GM19397 (cell line): ENCODE measurements at regions not wholly inside any gene's neighbourhood (a gene's known extent, or its start where the extent isn't known, plus 50 kb on each side); places are given as distances from the start of the nearest gene placed in this dataset.

Experiments
- ATAC-seq: cut with Tn5 transposase; IDR thresholded peaks from one replicate; pipeline ENCODE4 v1.9.1; 2021; ENCODE audit warnings: mild to moderate bottlenecking, moderate library complexity; ENCODE audit not compliant: unreplicated experiment

DNA sequence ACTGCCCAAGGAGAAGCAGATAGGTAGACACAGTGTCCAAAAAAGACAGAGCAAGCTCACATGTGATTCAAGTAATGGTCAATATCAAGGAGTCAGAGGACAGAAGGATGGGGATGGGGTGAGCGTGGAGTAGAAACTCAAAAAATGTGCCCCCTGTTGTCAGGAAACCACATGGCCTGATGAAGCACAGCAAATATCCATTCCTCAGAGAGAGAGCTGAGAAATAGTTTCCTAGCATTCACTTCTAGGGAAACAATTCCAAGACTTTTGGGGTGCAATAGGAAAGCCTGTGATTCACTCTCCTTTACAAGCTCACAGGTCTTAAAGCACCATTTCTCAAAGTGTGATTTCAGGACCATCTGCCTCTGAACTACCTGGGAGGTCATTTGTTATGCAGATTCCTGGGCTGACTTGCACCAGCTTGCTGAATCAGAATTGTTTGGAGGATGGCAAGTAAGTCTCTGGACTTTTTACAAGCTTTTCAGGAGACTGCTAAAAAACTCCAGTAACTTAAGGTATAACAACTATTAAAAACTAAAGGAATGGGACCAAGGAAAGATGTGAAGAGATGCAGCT lies 432.8 kb downstream of the HDGFL1 start:
- ATAC-seq = no peak

DNA sequence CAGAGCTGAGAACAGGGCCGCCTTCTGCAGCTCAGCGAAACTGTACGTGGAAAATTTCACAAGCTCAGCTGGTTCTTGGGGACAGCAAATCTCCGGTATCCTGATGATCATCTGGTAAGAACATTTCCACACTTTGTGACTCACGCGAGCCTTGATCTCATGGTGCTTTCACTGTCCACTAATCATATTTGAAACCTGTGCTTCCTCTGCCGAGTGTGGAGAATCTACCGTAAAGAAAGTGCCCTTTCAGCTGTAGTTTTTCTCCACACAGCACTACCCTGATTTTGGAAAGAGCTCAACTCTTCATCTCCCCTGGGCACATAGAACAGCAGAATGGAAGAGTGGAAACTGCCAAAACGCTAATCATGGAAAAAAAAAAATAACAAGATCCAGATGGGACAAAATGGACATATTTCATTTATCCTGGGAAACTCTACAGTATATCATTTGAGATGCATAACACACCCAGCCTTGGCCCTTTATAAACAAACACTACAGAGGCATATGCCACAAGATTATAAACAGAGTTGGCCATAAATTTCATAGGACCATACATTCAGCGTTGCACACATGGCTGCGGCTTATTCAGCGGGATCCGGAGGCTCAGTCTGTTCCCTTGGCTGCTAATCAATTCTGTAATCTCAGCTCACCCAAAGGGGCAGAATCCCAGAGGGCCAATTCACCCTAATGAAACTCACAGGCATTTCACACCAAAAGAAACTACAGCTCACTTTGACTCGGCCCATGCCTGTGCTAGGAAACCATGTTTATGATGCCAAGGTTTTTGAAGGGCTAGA lies 434.5 kb downstream of the HDGFL1 start:
- no peak for ATAC-seq

DNA sequence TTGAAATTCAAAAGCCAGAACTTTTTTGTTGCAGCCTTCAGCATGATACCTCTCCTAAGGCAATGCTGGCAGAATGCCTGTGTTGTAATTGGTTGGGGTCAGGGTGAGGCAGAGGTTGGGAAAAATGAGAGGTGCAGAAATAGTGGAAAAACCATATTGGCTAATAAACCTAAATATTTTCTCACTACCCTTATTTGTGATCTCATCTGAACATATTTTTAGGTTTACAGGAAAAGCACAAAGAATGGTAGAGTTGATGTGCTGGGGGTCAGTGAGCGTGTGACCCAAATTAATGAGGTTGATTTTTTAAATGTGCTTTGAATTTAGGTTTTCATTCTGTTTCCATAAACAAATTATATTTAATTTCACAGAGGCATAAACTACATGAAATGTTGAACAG lies 437.3 kb downstream of the HDGFL1 start:
- ATAC-seq = no peak

DNA sequence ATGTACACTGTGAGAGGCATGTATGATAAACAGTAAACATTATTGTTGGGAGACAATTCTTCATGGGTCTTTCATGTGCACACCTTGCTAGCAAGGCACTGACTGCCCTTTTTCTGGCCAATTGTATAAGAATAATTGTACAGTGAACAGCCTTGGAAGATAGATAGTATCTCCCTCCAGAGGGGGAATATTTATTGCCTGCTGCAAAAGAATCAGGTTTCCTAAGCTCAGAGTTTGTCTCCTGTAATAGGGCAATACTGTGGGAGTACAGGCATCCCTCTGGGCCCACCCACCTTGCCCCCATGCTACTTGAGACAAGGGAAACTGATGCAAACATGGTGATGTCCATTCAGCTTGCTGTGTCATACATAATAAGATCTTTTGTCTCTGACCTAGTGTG lies 442.2 kb downstream of the HDGFL1 start:
- ATAC-seq = no peak

DNA sequence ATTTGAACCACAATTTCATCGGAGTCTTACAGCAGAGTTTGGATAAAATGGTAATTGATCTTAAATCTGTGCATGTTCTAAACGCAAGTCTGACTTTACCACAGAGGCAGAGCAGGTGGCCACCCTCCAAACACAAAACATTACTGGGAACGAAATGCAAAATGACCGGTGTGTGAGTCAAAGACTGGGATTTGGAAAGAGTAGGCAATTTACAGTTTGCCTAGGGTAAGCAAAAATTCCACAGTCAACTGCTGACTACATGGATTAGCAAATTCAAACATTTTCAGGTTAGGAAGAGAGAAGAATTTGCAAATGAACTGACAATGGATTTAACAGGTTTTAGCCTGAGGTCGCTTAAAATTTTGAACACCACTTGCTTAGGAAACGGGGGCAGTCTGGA lies 444.4 kb downstream of the HDGFL1 start:
- ATAC-seq = no peak

DNA sequence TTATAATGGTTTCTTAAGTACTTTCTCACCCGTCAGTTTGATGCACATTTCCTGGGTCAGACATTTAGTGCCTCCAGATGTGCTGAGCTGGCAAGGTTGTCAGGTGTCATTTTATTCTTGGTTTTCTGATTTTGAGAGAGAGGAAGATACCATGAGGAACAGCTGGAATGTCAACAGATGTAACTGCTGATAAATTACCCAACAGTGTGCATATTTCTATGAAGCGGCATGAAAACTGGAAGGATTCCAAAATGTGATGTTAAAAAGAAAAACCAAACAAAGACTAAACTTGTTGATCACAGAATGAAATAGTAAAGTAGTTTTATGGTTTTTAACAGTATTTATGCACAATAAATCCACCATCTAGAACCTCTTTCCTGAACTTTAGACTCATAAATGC lies 447.3 kb downstream of the HDGFL1 start:
- ATAC-seq = no peak

DNA sequence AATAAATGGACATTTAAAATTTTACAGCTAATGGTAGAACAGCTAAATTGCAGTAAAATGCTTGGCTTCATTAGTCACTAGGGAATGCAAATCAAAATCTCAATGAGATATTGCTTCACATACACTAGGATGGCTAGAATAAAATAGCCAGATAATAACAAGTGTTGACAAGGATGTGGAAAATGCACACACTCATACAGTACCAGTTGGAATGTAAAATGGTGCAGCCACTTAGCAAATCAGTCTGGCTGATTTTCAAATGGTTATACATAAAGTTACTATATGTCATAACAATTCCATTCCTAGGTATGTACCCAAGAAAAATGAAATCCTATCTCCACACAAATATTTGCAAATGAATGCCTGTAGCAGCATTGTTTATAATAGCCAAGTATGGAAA lies 452.1 kb downstream of the HDGFL1 start:
- ATAC-seq = no peak

DNA sequence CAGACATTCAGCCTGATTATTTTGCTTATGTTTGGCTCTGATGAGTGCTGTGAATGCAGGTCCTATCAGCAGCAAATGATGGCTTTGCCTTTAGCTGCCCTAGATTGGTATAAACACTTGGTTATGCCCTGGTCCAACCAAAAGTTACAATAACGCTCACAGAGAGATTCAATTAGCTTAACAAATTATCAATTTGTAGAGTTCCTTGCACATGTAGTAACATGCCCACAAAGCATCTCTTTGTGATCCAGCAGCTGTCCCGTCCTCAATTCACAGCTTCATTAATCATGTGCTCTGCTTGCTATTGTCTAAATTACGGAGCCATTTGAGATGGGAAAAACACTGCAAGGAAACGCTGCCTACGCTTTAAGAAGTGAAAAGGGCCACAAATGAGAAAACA lies 457.9 kb downstream of the HDGFL1 start:
- no peak for ATAC-seq

DNA sequence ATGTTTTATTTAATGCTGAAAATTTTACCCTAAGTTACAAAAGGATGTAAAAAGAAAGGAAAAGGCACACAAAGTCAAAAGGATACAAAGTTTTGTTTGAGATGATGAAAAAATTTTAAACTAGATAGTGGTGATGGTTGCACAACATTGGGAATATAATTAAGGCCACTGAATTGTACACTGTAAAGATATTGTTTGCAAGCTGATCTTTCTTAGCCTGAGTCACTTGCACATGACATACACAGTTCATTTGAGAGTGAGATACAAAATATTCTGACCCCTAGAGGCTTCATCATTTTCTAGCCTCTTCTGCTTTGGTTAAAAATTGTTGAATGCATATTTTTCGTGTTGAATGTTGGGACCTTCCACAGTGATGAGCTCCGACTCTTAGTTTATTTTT lies 462.6 kb downstream of the HDGFL1 start:
- ATAC-seq = no peak

DNA sequence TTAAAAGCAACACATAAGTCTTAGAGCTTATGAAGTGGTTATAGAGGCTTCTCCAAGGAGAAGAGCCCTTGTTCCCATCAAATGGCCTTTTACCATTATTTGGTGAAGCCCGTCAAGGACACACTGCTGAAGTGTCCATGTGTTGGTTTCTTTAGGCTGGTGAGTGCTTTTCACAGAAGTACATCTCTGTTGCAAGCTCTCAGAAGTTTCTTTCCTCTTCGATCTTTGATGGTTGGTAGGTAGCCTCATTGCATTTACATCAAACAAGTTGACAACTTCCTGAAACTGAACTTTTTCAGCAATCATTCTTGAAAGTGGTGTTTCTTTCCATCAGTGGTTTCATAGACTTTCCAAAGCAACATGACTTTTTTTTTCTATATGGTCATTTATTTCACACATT lies 465.6 kb downstream of the HDGFL1 start:
- no peak for ATAC-seq

DNA sequence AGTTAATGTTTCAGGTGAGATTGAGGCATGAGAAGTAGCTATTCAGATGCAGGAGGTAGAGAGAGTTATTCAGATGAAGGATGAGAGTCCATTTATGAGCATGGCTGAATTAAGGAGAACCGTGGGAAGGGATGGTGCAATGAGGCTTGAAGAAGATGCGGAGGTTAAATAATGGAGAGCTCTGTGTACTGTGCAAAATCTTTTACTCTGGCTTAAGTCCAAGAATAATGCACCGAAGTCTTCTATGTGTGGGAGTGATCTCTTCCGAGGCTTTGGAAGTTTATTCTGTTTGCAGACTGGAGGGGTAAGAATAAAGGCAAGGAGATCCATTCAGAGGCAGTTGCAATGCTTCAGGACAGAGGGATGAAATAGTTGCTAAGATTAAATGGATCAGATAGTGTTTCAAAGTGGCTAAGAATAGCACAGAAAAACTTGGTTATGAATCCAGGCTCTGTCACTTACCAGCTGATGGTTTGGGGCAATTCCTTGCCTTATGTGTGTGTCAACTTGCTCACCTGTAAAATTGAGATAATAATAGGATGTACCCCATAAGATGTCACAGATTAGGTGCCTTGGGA lies 467.1 kb downstream of the HDGFL1 start:
- no peak for ATAC-seq

DNA sequence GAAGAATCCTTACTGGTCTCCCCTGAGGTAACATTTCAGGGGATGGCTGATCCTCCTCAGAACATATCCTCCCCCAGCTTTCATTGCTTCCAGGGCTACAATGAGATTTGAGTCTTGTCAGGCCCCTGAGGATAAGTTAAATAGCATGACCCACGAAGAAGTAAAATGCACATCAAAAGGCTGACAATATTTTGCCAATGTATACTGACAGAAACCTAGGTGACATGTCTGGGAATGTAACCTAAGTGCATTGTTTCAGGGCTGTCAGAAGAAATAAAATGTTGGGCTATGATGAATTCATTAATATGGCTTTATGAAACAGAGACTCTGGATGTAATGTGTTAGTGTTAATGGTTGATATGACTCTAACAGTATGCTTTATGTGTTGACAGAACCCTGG lies 471.5 kb downstream of the HDGFL1 start:
- ATAC-seq = no peak

DNA sequence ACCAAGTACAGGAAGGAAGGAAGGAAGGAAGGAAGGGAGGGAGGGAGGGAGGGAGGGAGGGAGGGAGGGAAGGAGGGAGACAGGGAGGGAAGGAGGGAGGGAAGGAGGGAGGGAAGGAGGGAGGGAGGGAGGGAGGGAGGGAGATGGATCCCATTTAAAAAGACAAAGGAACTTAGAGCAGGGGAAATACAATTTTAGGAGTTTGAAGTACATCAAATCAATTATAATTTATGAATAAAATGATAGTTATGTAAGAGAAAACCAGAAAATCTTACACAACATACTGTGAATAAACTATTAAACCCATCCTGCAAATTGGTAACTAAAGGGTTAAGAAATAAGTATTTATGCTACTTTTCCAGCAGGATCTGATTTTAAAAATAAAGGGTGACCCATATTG lies 475.9 kb downstream of the HDGFL1 start:
- no peak for ATAC-seq

DNA sequence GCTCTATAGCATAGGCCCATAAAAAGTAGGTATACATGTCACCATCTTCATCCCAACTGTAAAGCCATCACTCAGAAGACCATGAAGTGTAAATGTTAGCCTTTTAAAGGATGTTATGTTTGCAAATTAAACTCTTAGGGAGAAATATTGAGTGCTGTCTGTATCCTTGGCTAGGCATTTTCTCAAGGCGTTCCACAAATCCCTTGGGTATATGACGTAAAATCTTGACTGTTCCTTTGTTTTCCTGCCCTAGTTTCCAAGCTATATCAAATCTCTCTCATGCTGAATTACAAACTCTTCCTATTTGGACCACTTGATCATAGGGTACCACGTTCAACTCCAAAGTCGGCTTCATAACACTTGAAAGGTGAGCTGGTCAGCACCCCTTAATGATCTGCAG lies 486.2 kb downstream of the HDGFL1 start:
- no peak for ATAC-seq

DNA sequence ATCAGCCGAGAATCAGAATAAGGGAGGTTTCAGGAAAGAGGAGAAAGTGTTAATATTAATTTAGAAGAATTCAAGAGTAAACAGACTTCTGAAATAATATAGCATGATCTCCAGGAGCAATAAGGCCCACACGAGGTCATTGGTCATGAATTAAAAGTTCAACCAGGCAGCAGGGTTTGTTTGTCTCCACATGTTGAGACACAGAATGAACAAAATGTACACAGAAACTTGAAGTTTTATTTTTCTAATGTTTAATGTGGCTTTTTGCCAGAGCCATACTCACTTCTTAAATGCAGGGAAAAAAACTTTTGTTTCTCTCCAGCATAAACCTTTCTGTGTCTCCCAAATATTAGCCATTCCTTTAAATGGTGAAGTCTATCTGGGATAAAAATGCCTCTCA lies 504.5 kb downstream of the HDGFL1 start:
- ATAC-seq = no peak

DNA sequence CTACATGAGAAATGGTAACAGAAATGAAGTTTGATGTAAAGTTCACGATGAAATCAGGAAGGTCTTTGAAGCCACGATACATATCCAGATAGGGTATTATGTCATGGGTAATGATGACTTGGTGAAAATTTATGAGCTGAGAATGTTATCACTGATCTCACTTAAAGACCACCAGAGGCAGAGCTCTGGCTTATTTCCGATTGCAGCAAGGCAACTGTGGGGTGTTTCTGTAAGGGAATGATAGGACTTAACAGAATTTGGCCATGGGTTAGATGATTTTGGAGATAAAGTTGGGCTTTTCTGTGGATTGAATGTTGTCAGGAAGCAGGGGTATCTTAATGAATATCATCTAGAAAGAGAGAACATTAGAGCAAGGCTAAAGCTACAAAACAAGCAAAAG lies 508.4 kb downstream of the HDGFL1 start:
- no peak for ATAC-seq

DNA sequence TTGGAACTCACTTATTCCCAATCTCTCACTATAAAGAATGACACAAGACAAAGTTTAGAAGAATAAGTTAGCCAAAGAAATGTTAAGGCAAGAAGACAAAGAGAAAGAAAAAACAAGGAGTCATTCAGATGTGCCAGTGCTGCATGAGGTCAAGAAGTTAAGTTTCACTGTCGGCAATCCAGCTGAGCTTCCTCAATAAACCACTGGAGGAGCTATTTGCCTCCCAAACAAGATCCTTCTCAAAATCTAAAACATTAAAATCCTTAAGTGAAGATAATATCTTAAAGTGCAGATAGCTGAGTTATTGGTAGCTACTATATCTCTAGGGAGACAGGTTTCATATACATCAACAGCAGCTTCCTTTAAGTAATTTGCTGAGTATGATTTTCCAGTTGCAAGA lies 512.3 kb downstream of the HDGFL1 start:
- ATAC-seq = no peak

DNA sequence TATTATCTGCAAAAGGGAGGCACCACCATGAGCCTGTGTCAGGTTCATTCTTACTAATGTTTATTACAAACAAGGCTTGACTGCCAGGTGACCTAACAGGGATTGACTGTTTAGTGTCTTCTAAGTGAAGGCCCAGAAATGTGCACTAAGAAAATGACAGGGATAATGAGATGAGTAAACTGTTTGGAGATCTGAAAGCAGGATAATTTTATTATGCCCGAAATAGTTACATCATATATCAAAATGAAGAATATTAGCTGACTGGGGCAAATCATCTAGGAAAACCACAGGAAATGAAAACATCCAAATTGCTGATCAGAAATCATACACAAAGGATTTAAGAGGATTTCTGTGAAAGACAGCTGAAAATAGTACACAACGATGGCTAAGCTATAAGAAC lies 516.7 kb downstream of the HDGFL1 start:
- ATAC-seq = no peak

DNA sequence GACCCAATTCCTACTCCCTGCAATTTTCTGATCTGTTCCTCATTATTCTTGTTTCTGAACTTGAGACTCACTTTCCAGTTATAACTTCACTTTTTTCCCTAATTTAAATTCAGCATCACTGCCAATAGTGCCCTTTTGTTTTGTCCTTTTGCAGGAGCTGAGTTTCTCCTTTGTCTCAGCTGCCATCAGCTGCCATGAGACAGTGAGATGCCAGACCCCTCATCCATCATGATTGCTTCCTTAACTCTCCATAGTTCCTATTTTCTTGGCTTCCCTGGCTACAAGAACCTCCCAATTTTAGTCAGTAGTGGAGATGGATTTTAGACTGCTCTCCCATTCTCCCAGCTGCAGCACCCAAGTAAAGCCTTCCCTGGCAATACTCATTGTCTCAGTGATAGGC lies 518.1 kb downstream of the HDGFL1 start:
- no peak for ATAC-seq

DNA sequence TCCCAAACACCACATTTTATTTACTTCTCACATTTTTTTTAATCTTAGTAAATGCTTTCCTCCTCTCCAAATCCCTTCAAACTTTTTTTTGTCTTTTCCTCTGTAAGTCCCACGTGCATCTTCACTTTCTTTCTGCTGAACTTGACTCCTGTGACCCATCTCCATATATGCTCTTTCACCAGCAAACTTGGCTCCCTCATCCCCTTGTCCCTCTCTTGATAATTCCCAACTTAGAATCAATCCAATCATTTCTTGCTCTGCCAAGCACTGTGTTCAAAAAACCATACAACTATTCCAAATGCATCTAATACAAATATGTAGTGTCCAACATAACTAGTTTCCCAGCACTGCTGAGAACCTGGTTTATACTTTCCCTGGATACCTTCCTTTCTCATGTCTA lies 519.4 kb downstream of the HDGFL1 start:
- ATAC-seq = no peak

DNA sequence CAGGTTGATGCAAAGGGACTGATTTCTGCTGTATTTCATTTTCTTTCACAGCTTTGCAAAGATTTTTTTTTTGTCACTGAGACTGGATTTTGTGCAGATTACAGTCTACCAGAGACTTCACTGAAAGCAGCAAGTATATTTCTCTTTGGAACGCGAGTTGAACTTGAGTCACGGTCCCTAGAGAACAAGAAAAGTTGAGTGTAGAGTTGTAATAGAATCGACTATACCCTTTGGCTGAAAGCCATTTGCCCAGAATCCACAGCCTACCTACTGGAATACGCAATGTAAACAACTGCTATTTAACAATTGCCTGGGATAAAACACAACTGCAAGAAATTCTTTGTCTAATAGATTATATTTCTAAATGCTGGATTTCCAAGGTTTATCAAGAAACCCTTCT lies 520.6 kb downstream of the HDGFL1 start:
- ATAC-seq = no peak

DNA sequence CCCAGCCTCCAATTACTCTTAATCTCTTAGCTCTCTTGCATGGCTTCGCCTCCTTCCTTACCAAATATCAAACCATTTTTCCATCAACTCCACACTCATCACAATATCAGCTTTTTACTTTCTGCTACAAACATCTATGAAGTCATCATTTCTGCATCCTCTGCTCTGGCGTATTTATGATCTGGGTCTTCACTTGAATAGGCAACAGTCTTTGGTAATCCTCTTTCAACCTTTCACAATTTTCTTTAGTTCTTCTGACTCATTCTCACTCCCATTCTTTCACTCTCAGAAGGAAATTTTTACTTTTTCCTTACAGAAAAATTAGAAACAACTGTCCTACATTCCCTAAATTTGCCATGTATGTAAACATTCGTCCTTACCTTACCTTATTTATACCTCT lies 522.4 kb downstream of the HDGFL1 start:
- no peak for ATAC-seq

DNA sequence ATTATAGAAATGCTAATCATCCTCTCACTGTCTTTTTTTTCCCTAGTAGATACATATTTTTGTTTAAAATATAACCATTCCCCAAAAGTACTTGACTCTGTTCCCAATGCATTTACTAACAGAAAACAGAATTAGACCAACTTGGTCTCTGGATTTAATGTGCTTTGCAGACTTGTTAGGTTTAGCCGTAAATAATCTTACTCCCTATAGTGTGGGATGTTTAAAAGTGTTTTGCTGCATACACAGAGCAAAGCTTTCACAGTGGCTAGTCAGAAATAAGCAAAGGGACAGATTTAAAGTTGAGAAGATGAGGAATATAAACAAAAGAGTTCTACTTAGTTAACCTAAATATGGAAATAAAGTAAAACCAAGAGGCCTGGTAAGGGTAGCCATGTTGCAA lies 527.5 kb downstream of the HDGFL1 start:
- no peak for ATAC-seq
